Left lung (tissue), 4 donors: ENCODE measurements at regions not wholly inside any gene's neighbourhood (a gene's known extent, or its start where the extent isn't known, plus 50 kb on each side); places are given as distances from the start of the nearest gene placed in this dataset.
"Not testable (repeated sequence)": the region's sequence is repeated elsewhere in the genome, so short reads cannot be mapped to it uniquely, and the experiment has no call there.

ENCODE experiments used
- ATAC-seq: fragments of 200-7000 bp; cut with Tn5 transposase; one replicate; pipeline ENCODE4 v1.9.1; 2020; ENCODE audit warnings: moderate library complexity
- DNase-seq, 4 donors: peaks; one replicate each; pipeline ENCODE4 v3.0.0-alpha.2; 2013 to 2020
- H3K27ac ChIP-seq, 2 donors: fragments of 200-600 bp; sonication (generic) in 1 of 2; one replicate each; pipeline versions ENCODE4 v1.5.0 to v1.8.0; 2020 to 2021
- H3K27me3 ChIP-seq, 2 donors: fragments of 200-600 bp; sonication (generic) in 1 of 2; one replicate each; pipeline versions ENCODE4 v1.5.0 to v1.8.0; 2020 to 2021
- H3K36me3 ChIP-seq, 2 donors: fragments of 200-600 bp; sonication (generic) in 1 of 2; one replicate each; pipeline versions ENCODE4 v1.5.0 to v1.8.0; 2020 to 2021
- H3K4me1 ChIP-seq, 2 donors: fragments of 200-600 bp; one replicate each; pipeline ENCODE4 v1.8.0; 2021
- H3K4me3 ChIP-seq, 2 donors: fragments of 200-600 bp; sonication (generic) in 1 of 2; one replicate each; pipeline versions ENCODE4 v1.5.0 to v1.8.0; 2020 to 2021; ENCODE audit warnings: mild to moderate bottlenecking in 1 of 2
- H3K9me3 ChIP-seq, 2 donors: fragments of 200-600 bp; sonication (generic) in 1 of 2; one replicate each; pipeline versions ENCODE4 v1.5.0 to v1.8.0; 2020 to 2021
- CTCF ChIP-seq, 2 donors: fragments of 200-600 bp; sonication (generic) in 1 of 2; IDR thresholded peaks; one replicate each; pipeline versions ENCODE4 v1.5.0 to v1.8.0; 2021; ENCODE audit warnings: antibody characterized with exemption in 2 of 2
- intact Hi-C, 2 donors: fragments of 100-400 bp; cut with DNase I; formaldehyde crosslinking; loops; one replicate each; pipeline versions ENCODE4 v1.11.2 to v1.14.2; 2022
- donor health status: DM: no; HTN: yes; CAD: no.
- donor health status: DM: no; HTN: no; CAD: no.

GRCh38 chr2:391696-392095, 103.8 kb upstream of the ALKAL2 start:
- ATAC-seq (no peak), DNase-seq (no peak)
- Histone ChIP-seq H3K4me3 (no peak overlapping the region), H3K36me3 (no peaks in the 10 kb centered on the region), H3K9me3 (no peaks in the 10 kb centered on the region), H3K27me3 (peaks cover 0 to 10% of the 10 kb centered on the region in 2 donors), H3K4me1 (no peaks in the 10 kb centered on the region), H3K27ac (no peak overlapping the region)
- no peak for TF ChIP-seq CTCF (IDR thresholded peaks at IDR 0.05)
- intact Hi-C loops: no loop called here

GRCh38 chr2:390959-391358, 103.1 kb upstream of the ALKAL2 start:
- Histone ChIP-seq H3K4me1 (no peaks in the 10 kb centered on the region), H3K36me3 (no peaks in the 10 kb centered on the region)
- no peak for ATAC-seq

GRCh38 chr2:389985-390384, 102.1 kb upstream of the ALKAL2 start:
- peaks cover 0 to 10% of the 10 kb centered on the region in 2 donors for H3K27me3 ChIP-seq
- H3K4me3 ChIP-seq, H3K27ac ChIP-seq, intact Hi-C loops, H3K36me3 ChIP-seq, H3K9me3 ChIP-seq, DNase-seq, ATAC-seq, H3K4me1 ChIP-seq: not testable (repeated sequence)

More at GRCh38 chr2:390959-391358, 103.1 kb upstream of the ALKAL2 start:
- H3K27ac ChIP-seq: no peak overlapping the region
- intact Hi-C loops: no loop called here
- H3K27me3 ChIP-seq: peaks cover 0 to 10% of the 10 kb centered on the region in 2 donors
- TF ChIP-seq CTCF (IDR thresholded peaks at IDR 0.05): no peak
- no peak for DNase-seq
- no peaks in the 10 kb centered on the region for H3K9me3 ChIP-seq
- no peak overlapping the region for H3K4me3 ChIP-seq

GRCh38 chr2:388752-389151, 100.9 kb upstream of the ALKAL2 start:
- H3K4me1 ChIP-seq, DNase-seq, H3K27ac ChIP-seq, ATAC-seq, H3K36me3 ChIP-seq, H3K4me3 ChIP-seq, H3K27me3 ChIP-seq, H3K9me3 ChIP-seq, intact Hi-C loops: not testable (repeated sequence)

GRCh38 chr2:387980-388421, 100.1 kb upstream of the ALKAL2 start:
- Histone ChIP-seq H3K4me1 (no peaks in the 10 kb centered on the region), H3K36me3 (no peaks in the 10 kb centered on the region), H3K4me3 (no peak overlapping the region), H3K9me3 (no peaks in the 10 kb centered on the region), H3K27me3 (peaks cover 0 to 1% of the 10 kb centered on the region in 2 donors), H3K27ac (no peak overlapping the region)
- intact Hi-C loops: no loop called here
- ATAC-seq (no peak), DNase-seq (no peak)
- TF ChIP-seq CTCF (IDR thresholded peaks at IDR 0.05): no peak

GRCh38 chr2:386406-387103, 98.7 kb upstream of the ALKAL2 start:
- no peak for TF ChIP-seq CTCF (IDR thresholded peaks at IDR 0.05)
- H3K4me3 ChIP-seq: no peak overlapping the region
- H3K4me1 ChIP-seq: no peaks in the 10 kb centered on the region
- peaks cover 0 to 11% of the 10 kb centered on the region in 2 donors for H3K27me3 ChIP-seq
- H3K9me3 ChIP-seq: no peaks in the 10 kb centered on the region
- ATAC-seq (no peak), DNase-seq (no peak)
- H3K36me3 ChIP-seq: no peaks in the 10 kb centered on the region
- intact Hi-C loops: no loop called here
- no peak overlapping the region for H3K27ac ChIP-seq
